GM19351 (cell line): ENCODE measurements at regions not wholly inside any gene's neighbourhood (a gene's known extent, or its start where the extent isn't known, plus 50 kb on each side); places are given as distances from the start of the nearest gene placed in this dataset.

Experiments
- ATAC-seq: cut with Tn5 transposase; IDR thresholded peaks from one replicate; pipeline ENCODE4 v1.9.1; 2021; ENCODE audit warnings: mild to moderate bottlenecking, moderate library complexity; ENCODE audit not compliant: unreplicated experiment

DNA sequence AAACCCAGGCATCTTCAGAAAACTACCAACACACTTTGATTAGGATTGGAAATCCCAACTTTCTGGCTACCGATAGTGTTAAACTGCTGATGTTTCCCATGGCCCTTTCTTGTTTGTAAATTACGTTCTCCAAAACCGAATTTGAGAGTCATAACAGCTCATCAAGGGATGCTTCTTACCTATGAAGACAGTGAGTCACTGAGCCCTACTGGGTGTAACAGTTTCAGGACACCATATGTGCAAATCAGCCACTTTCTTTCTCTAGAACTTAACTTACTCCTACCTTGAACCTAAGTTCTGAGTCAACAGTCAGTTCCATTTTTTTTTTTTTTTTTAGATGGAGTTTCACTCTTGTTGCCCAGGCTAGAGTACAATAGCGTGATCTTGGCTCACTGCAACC is 410.1 kb upstream of the TSHZ3 start:
- no peak for ATAC-seq

DNA sequence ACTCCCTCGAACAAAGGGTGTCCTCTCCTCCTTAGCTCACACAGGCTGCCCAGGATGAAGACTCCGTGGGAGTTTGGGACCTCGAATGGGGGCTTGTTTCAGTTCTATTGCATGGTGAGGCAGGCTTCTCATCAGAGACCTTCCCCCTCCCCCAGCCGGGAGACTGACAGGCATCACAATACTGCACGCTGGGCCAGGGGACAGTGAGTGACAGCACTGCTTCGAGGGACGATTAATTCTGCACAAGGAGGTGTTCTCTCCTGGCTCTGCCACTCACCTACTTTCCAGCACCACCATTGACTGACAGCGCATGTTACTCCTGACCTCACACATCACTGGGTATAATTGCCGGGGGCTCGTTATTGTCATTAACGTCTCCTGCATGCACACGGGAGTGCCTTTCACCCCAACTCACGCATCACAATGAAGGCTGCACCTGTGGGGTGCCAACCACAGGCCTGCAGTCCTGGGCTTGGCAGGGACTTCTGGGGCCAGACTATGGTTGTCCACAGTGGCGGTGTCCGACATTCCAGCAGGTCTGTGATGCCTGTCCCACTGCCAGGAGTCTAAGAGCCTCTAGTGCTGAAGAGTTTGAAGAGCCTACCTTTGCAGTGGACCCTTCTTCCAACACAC is 412.2 kb upstream of the TSHZ3 start:
- ATAC-seq, result no peak

DNA sequence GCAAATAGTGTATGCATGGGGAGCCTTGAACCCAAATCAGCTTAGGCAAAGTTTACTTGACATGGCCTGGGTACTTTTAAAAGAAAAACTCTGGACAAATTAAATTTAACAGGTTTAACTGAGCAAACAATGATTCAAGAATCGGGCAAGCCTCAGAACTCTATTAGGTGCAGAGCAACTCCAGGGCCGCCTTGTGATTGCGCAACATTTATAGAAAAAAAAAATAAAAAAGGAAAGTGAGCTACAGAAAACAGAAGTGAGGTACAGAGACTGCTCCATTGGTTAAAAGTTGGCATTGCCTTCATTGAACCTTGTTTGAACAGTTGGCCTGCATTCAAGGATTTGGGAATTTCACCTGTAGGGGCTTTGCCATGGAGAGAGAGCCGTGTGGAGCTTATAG is 421.0 kb upstream of the TSHZ3 start:
- ATAC-seq, result no peak

DNA sequence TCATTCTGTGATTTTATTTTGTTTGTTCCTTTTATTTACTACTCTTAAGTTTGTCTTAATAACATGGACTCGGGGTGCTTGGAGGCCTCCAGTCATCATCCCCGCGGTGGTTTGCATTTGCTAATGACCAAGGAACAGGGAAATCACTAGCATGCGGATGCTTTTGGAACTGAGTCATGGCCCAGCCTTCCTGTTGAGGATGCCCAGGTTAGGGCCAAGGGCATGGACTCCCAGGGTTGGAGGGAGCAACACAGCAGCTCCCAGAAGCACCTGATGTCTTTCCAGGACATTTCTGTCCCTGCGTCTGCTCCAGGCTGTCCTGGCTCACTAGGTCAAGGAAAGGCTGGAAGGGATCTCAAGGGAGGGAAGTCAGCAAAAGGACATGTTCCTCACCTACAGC is 423.7 kb upstream of the TSHZ3 start:
- ATAC-seq, result no peak

DNA sequence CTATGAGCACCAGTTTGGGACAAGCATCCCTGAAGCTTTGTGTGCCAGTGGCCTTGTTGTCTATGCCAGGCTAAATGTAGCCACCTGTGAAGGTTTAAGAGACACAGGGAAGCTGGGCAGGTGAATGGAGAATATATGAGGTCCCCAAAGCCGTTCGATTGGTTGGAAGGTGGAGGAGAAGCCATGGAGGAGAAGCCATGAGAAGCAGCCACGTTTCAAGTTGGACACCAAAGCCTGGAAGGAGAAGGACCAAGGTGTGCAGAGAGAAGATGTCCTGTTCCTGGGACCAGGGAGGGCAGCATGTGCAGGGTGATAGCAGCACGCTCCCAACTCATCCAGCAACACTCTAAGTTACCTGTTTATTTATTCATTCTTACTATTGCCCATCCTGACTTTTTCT is 432.3 kb upstream of the TSHZ3 start:
- ATAC-seq, result no peak

DNA sequence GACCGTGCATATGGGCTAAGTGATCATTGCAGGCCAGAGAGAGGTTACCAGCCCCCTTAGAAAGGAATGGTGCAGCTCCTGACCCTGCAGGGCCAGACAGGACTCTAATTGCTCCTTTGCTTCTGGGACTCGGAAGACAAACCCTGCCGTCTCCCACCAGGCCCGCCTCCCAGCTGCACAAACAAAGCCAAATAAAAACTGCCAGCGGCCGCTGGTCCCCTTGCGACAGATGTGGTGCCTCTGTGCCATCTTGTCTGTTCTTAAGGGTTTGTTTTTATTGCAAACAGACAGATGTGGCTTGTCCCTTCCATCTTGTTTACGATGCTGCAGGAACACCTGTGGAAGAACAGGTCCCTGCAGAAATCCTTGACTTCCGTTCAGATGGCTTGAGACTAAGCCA is 434.4 kb upstream of the TSHZ3 start:
- no peak for ATAC-seq

DNA sequence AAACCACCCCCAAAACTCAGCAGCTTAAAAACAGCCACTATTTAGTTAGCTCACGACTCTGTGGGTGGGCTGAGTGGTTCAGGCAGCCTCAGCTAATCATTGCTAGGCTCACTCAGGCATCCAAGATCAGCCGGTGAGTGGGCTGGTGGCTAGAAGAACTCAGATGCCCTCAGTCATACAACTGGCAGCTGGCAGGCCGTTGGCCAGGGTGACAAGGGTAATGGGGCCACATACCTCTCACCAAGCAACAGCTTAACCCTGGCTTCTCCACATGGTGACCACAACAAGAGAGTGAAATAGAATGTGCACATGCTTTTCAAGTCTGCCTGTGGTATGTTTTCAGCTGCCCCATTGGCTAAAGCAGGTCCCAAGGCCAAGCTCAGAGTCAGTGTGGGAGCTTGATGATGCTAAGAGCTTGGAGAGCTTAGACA is 435.4 kb upstream of the TSHZ3 start:
- no peak for ATAC-seq

DNA sequence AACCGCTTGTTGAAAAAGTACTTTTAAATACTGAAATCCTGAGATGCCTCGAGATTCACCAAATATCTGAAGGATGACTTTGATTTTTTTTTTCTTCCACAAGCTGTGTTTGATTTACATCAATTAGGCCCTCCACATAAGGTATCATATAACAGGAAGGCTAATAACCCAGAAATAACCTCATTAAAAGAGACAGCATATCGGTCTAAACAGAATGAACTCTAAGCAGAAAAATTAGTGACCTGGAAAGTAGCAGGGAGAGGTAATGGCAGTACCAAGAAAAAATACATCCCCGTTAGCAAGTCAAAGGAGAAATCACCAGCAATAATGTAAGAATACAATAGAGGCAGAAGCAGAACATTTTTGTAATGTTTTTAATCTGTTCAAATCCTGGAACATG is 452.4 kb upstream of the TSHZ3 start:
- no peak for ATAC-seq

DNA sequence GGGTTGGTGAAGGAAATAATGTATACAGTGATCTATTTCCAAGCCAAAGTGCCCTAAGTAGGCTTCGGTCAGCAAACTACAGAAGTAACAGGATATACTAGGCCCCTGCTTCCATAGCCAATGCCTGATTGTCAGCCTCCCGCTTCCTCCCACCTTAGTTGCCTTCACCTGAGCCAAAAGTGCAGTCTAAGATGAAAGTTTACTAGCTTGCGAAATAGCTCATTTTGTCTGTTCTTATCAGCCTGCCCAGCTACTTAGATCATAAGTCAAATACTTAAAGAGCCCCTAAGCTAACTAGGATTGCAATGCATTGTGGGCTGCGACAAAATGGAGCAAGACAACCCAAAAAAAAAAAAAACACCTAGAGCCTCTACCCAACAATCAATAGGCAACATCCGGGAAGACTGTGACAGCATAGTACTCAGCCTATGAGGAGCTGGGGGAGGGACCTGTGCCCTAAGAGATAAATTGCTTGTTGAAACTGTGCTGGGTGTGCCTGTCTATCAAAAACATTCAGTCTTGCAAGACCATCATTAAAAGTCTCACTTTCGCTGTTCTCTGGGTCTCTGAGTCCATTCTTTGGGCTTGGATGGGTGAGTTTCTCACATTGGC is 454.7 kb upstream of the TSHZ3 start:
- ATAC-seq, result no peak

DNA sequence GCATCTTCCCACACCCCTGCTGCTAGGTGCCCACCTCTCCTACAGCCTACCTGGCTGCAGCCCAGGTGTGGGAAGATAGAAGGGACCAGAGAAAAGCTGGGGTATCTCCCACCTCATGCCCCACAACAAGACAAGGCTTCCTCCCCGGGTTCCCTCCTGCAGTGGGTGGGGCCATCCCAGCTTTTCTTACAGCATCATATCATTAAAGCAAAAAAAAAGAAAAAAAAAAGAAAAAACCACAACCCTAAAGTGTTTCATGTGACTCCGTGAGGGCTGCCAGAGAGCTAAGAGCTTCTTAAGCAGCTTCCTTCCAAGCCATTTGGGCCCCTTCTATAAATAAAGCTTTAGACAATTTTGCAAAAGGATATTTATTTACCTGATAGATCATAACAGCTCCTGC is 455.4 kb upstream of the TSHZ3 start:
- no peak for ATAC-seq

DNA sequence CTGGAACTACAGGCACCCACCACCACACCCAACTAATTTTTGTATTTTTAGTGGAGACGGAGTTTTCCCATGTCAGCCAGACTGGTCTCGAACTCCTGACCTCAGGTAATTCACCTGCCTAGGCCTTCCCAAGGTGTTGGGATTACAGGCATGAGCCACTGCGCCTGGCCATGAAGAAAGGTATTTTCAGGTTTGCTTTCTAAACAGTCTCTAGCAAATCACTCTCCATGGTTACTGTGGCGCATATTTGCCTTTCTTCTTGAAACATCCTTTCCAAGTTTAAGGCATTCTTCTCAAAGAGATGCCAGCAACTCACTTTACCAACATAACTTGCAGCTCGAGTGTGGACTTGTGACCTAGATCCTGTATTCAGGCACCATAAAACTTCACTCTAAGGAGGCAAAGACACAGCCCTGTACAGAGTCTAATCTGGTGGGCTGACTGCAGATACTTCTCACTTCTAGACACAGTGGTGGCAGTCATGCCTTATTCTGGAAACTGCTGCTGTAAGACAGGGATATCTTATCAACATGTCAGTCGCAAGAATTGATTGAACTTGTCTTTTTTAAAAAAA is 461.4 kb upstream of the TSHZ3 start:
- no peak for ATAC-seq

DNA sequence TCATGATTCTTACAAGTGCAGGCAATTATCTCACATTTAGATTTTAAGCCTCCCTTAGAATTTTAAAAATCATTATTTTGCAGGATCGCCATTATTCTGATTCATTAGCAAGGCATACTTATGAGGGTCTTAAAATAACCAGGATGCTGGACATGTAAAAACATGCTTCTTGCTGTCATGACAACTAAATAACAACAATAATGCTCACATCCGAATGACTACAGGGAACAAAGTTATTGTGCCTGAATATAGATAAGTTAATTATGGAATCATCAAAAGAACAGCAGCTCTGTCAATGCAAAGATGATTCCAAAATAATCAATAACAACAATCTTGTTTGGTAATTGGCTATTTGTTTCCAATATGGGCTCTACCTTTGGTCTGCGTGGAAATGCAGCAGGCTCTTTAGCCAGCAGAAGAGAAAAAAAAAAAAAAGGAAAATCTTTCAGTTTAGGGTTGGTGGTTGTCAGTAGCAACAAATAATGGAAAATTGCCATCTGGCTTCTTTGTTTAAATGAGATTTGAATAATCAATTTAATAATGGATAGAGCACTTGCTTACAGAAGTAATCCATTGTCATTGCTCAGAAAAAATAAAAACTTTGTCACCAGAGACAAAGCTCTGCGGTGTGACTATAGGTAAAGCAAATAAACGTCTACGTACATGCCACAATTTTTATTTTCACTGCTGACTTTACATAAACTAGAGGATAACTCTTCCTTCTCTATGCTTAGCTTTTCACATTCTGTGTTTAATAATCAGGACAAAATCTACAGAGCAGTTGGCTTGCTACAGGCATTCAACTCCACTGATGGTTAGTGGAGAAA is 468.9 kb upstream of the TSHZ3 start:
- no peak for ATAC-seq

DNA sequence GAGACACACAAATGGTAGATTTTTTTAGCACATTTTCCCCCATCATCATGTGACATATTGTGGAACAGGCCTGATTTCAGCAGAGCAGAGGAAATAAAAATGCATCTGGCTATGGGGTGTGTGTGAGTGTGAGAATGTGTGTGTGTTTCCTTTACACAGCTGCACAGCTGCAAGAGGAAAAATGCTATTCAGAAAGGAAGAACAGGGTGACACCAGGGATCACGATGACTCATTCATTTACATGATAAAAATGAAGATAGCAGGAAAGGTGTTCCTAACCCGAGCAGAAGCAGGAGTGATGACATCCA is 469.5 kb upstream of the TSHZ3 start:
- no peak for ATAC-seq

DNA sequence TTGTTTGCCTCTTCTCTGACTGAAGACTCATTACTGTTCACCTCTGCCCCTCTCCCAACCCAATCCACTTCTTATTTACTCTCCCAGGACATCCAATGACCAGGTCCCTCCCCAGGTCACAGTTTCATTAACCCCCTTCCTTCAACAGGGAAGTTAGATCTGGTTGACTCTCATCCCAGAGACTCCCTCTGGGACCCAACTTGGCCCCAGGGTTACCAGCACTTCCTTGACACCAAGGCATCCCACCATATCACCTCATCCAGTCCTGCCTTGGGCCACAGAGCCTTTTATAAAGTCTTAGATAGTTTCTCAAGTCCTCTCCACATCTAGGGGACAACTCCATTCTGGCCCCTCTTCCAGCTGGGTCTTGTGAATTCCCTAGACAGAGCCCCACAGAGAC is 470.6 kb upstream of the TSHZ3 start:
- ATAC-seq, result no peak

DNA sequence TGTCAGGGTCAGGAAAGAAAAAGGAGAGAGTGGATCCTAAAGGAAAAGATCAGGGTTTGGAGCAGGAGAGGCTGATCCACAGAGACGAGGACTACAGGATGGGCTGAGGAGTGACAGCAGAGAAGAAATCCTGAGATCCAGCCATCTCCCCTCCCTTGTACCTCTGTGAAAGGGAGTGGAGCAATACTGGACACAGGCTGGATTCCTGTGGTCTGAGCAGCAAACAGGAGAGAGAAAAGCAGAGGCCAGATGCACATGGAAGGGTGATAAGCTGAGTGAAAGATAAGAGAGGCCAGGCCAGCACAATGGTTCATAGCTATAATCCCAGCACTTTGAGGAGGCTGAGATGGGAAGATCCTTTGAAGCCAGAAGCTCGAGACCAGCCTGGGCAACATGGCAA is 472.1 kb upstream of the TSHZ3 start:
- no peak for ATAC-seq

DNA sequence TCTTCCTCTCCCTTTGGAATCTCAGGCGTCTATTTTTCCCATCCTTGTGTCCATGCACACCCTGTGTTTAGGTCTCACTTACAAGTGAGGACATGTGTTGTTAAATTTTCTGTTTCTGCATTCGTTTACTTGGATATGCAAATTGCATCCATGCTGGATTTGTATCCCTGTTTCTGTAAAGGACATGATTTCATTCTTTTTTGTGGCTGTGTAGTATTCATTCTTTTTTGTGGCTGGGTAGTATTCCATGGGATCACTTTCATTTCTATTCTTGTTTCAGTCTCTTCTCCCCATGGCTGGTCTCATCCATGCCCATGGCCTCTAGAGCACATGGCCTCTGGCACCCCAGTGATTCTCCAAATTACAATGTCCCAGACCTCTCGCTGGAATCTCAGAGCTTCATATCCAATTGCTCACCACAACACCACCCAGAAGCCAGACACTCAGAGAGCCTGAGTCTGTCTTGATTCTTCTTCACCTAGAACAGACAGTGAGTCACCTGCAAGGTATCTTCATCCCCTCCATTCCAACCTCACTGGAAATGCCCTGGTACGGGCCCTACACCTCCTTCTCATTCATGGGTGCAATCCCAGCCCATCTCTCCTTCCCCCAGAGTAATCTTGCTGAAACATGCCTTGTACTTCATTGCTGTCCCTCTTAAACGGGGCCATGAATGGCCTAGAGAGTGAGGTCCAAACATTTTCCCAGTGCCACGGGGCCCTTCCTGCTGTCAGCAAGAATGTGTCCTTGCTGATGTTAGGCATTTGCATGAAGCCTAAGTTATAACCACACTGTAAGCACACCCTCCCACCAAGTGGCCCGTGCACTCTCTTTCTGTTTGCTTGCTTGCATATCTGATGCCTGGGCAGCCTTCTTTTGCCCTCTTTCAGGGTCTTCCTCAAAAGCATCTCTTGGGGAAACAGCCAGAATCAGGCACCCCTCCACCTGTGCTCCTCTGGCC is 476.2 kb upstream of the TSHZ3 start:
- ATAC-seq, result no peak

DNA sequence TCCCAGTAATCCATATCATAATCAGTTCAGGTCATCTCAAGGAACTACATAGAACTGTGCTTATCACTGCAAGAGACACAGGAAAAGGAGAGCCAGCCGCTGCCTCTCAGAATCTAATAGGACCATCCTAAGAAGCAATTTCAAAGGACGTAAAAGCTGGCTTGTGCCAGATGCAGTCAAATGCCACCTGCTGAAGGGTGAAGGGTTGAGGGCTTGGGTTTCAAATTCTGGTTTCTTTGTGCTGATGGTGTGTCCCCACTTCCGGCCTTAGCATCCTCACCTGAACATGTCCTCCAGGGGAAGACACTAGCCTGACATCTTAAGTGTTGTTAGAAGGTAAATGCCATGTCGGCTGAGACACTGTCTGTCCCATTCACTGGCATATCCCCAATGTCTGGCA is 477.1 kb upstream of the TSHZ3 start:
- ATAC-seq, result no peak

DNA sequence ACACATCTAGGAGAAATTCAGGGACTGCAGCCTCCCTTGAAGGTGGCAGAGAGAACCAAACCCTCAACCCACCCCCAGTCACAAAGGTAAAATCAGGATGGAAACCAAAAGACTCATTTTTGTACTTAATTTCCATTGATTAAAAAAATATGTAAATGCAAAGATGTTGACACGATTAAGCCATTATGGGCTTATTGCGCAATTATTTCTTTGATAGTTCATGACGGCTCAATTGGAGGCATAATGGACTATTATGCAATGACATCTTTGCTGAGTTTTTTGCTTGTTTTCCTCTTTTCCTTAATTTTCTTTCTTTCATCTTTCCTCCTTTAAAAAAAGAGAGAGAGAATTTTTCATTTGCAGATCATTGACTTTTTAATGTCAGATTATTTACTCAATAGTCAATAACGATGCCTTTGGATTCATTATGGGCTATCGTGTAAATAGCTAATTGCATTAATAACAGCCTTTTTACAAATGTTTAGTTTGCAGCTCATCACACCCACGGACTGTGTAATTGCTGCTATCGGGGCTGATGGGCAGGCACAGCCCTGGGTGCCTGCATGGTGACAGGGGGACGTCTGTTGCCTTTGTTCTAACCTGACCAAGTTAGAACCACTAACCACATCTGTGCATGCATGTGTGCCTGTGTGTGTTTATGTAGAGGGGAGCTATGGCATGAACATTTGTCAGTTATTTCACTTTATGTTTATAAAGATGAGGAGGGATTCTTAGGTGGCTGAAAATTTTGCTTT is 482.4 kb upstream of the TSHZ3 start:
- ATAC-seq, result no peak

DNA sequence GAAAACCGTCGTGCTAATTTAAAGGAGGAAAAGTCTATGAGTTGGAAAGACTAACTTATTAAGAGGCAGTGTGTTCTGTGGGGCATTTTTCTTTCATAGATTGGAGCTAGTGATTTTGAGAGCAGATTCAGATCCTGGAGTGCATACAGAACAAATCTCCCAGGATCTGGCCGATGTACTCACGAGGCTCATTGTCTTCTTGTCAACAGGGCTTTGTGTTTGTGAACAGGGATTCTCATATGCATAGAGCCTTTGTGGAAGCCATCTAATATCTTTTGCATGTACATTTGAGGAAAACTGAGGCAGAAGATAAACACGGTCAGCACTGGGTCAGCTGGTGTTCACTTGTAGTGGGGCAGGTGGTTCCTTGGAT is 482.9 kb upstream of the TSHZ3 start:
- ATAC-seq, result no peak

DNA sequence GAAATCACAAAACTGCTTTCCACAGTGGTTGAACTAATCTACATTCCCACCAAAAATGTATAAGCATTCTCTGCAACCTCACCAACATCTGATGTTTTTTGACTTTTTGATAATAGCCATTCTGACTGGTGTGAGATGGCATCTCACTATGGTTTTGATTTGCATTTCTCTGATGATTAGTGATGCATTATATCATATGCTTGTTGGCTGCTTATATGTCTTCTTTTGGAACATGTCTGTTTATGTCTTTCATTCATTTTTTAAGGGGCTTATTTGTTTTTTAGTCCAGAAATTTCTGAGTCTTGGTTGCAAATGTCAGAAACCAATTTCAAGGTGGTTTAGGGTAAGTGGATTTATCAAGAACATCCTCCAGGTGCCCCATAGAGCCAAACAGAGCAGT is 484.8 kb upstream of the TSHZ3 start:
- ATAC-seq, result no peak
